ENCODE measurements at regions not wholly inside any gene's neighbourhood (a gene's known extent, or its start where the extent isn't known, plus 50 kb on each side); places are given as distances from the start of the nearest gene placed in this dataset.

GRCh38 chr2:186979439-186980116 lies 130.6 kb upstream of the ZSWIM2 start:
- TF ChIP-seq POLR2A (IDR thresholded peaks at IDR 0.05) = no peak
- no peak for TF ChIP-seq CTCF (IDR thresholded peaks at IDR 0.05)

All from suprapubic skin (tissue), 3 donors.